Activated CD8-positive, alpha-beta memory T cell treated with anti-CD3 and anti-CD28 coated beads, Interleukin-2, amount 10 ng/mL, durations not matched to agents 7 days and 5 days (primary cell): ENCODE measurements at regions not wholly inside any gene's neighbourhood (a gene's known extent, or its start where the extent isn't known, plus 50 kb on each side); places are given as distances from the start of the nearest gene placed in this dataset.

Source experiments
- ATAC-seq: fragments of 150-1000 bp; cut with Tn5 transposase; one replicate; pipeline ENCODE4 v1.10.0; 2021; ENCODE audit warnings: moderate library complexity
- CTCF ChIA-PET: fragments of 350-600 bp; sonication (Branson Sonifier 250); formaldehyde crosslinking; loops from one replicate; lab custom pipeline; 2021; ENCODE audit warnings: antibody characterized with exemption; lab: Charles Lee
- DNase-seq: peaks from one replicate; pipeline ENCODE4 v3.0.0-alpha.2; 2020
- H3K27ac Mint-ChIP-seq: one replicate; pipeline ENCODE4 v1.8.0; 2021; ENCODE audit warnings: mild to moderate bottlenecking, mixed read lengths
- H3K27me3 Mint-ChIP-seq: one replicate; pipeline ENCODE4 v1.8.0; 2021; ENCODE audit warnings: mixed read lengths
- H3K36me3 Mint-ChIP-seq: one replicate; pipeline ENCODE4 v1.8.0; 2021; ENCODE audit warnings: mild to moderate bottlenecking, mixed read lengths
- H3K4me1 Mint-ChIP-seq: one replicate; pipeline ENCODE4 v1.8.0; 2021; ENCODE audit warnings: mixed read lengths
- H3K4me3 Mint-ChIP-seq: one replicate; pipeline ENCODE4 v1.8.0; 2021; ENCODE audit warnings: mild to moderate bottlenecking, moderate library complexity, mixed read lengths
- H3K9me3 Mint-ChIP-seq: one replicate; pipeline ENCODE4 v1.8.0; 2022; ENCODE audit warnings: low read depth, mixed read lengths

GRCh38 chr18:72206814-72207213 lies 337.3 kb downstream of the CBLN2 start:
- H3K36me3 Mint-ChIP-seq = no peaks in the 10 kb centered on the region
- CTCF ChIA-PET = no interaction called here
- no peak overlapping the region for H3K4me3 Mint-ChIP-seq
- no peak overlapping the region for H3K27ac Mint-ChIP-seq
- DNase-seq (no peak), ATAC-seq (no peak)
- peaks cover 3% of the 10 kb centered on the region for H3K9me3 Mint-ChIP-seq
- no peaks in the 10 kb centered on the region for H3K4me1 Mint-ChIP-seq
- no peaks in the 10 kb centered on the region for H3K27me3 Mint-ChIP-seq

GRCh38 chr18:72201032-72201431 lies 343.1 kb downstream of the CBLN2 start:
- H3K9me3 Mint-ChIP-seq = peaks cover 5% of the 10 kb centered on the region
- CTCF ChIA-PET = no interaction called here
- no peaks in the 10 kb centered on the region for H3K27me3 Mint-ChIP-seq
- peaks cover 1% of the 10 kb centered on the region for H3K36me3 Mint-ChIP-seq
- no peak overlapping the region for H3K4me3 Mint-ChIP-seq
- no peak for DNase-seq
- peaks cover 2% of the 10 kb centered on the region for H3K4me1 Mint-ChIP-seq
- no peak for ATAC-seq
- no peak overlapping the region for H3K27ac Mint-ChIP-seq

GRCh38 chr18:72197591-72197990 lies 346.6 kb downstream of the CBLN2 start:
- peaks cover 1% of the 10 kb centered on the region for H3K36me3 Mint-ChIP-seq
- no peak for ATAC-seq
- no peak overlapping the region for H3K27ac Mint-ChIP-seq
- no peak overlapping the region for H3K4me3 Mint-ChIP-seq
- no peak for DNase-seq
- peaks cover 7% of the 10 kb centered on the region for H3K9me3 Mint-ChIP-seq
- no peaks in the 10 kb centered on the region for H3K27me3 Mint-ChIP-seq
- CTCF ChIA-PET = no interaction called here
- H3K4me1 Mint-ChIP-seq = peaks cover 2% of the 10 kb centered on the region

- H3K4me3 Mint-ChIP-seq = no peak overlapping the region
- H3K27me3 Mint-ChIP-seq = no peaks in the 10 kb centered on the region
- DNase-seq (no peak), ATAC-seq (no peak)
- CTCF ChIA-PET = no interaction called here
- H3K9me3 Mint-ChIP-seq = peaks cover 4% of the 10 kb centered on the region
- H3K27ac Mint-ChIP-seq = no peak overlapping the region
- H3K36me3 Mint-ChIP-seq = no peaks in the 10 kb centered on the region
- no peaks in the 10 kb centered on the region for H3K4me1 Mint-ChIP-seq
These were observed 350.1 kb downstream of the CBLN2 start for GRCh38 chr18:72194072-72194471.

GRCh38 chr18:72187956-72188355 lies 356.2 kb downstream of the CBLN2 start:
- Mint-ChIP-seq H3K27me3 (no peaks in the 10 kb centered on the region), H3K4me1 (no peaks in the 10 kb centered on the region), H3K36me3 (no peaks in the 10 kb centered on the region), H3K4me3 (no peak overlapping the region), H3K27ac (no peak overlapping the region), H3K9me3 (peaks cover 11% of the 10 kb centered on the region)
- DNase-seq (no peak), ATAC-seq (no peak)
- CTCF ChIA-PET = no interaction called here

GRCh38 chr18:72181241-72181764 lies 362.8 kb downstream of the CBLN2 start:
- DNase-seq = no peak
- ATAC-seq = no peak

GRCh38 chr18:72180689-72181088 lies 363.5 kb downstream of the CBLN2 start:
- no peak overlapping the region for H3K4me3 Mint-ChIP-seq
- H3K4me1 Mint-ChIP-seq = peaks cover 6% of the 10 kb centered on the region
- ATAC-seq (no peak), DNase-seq (no peak)
- CTCF ChIA-PET = no interaction called here
- no peaks in the 10 kb centered on the region for H3K36me3 Mint-ChIP-seq
- no peak overlapping the region for H3K27ac Mint-ChIP-seq
- H3K27me3 Mint-ChIP-seq = no peaks in the 10 kb centered on the region
- H3K9me3 Mint-ChIP-seq = peaks cover 14% of the 10 kb centered on the region

More at GRCh38 chr18:72181241-72181764, 362.8 kb downstream of the CBLN2 start:
- Mint-ChIP-seq H3K36me3 (no peaks in the 10 kb centered on the region), H3K9me3 (peaks cover 10% of the 10 kb centered on the region), H3K4me3 (no peak overlapping the region), H3K4me1 (peaks cover 6% of the 10 kb centered on the region), H3K27me3 (no peaks in the 10 kb centered on the region), H3K27ac (no peak overlapping the region)
- CTCF ChIA-PET = no interaction called here

GRCh38 chr18:72174972-72175649 lies 369.0 kb downstream of the CBLN2 start:
- no peak overlapping the region for H3K4me3 Mint-ChIP-seq
- no peaks in the 10 kb centered on the region for H3K4me1 Mint-ChIP-seq
- H3K27me3 Mint-ChIP-seq = no peaks in the 10 kb centered on the region
- no peaks in the 10 kb centered on the region for H3K36me3 Mint-ChIP-seq
- peaks cover 15% of the 10 kb centered on the region for H3K9me3 Mint-ChIP-seq
- ATAC-seq = no peak
- CTCF ChIA-PET = no interaction called here
- H3K27ac Mint-ChIP-seq = no peak overlapping the region
- DNase-seq = no peak

GRCh38 chr18:72171596-72171995 lies 372.5 kb downstream of the CBLN2 start:
- H3K36me3 Mint-ChIP-seq = no peaks in the 10 kb centered on the region
- no peak overlapping the region for H3K4me3 Mint-ChIP-seq
- peaks cover 10% of the 10 kb centered on the region for H3K9me3 Mint-ChIP-seq
- H3K27ac Mint-ChIP-seq = no peak overlapping the region
- no peaks in the 10 kb centered on the region for H3K4me1 Mint-ChIP-seq
- ATAC-seq (no peak), DNase-seq (no peak)
- no peaks in the 10 kb centered on the region for H3K27me3 Mint-ChIP-seq
- CTCF ChIA-PET = no interaction called here

GRCh38 chr18:72161691-72162090 lies 382.5 kb downstream of the CBLN2 start:
- DNase-seq (no peak), ATAC-seq (no peak)
- peaks cover 6% of the 10 kb centered on the region for H3K9me3 Mint-ChIP-seq
- CTCF ChIA-PET = no interaction called here
- H3K27ac Mint-ChIP-seq = no peak overlapping the region
- no peaks in the 10 kb centered on the region for H3K4me1 Mint-ChIP-seq
- H3K36me3 Mint-ChIP-seq = no peaks in the 10 kb centered on the region
- H3K4me3 Mint-ChIP-seq = no peak overlapping the region
- no peaks in the 10 kb centered on the region for H3K27me3 Mint-ChIP-seq

- Mint-ChIP-seq H3K4me1 (no peaks in the 10 kb centered on the region), H3K27me3 (no peaks in the 10 kb centered on the region), H3K4me3 (no peak overlapping the region), H3K9me3 (peaks cover 13% of the 10 kb centered on the region), H3K27ac (no peak overlapping the region), H3K36me3 (no peaks in the 10 kb centered on the region)
- no peak for DNase-seq
- no peak for ATAC-seq
- CTCF ChIA-PET = no interaction called here
These were observed 383.4 kb downstream of the CBLN2 start for GRCh38 chr18:72160510-72161445.

- CTCF ChIA-PET = no interaction called here
- H3K27me3 Mint-ChIP-seq = no peaks in the 10 kb centered on the region
- H3K27ac Mint-ChIP-seq = no peak overlapping the region
- H3K9me3 Mint-ChIP-seq = peaks cover 19% of the 10 kb centered on the region
- no peak overlapping the region for H3K4me3 Mint-ChIP-seq
- no peaks in the 10 kb centered on the region for H3K36me3 Mint-ChIP-seq
- no peaks in the 10 kb centered on the region for H3K4me1 Mint-ChIP-seq
- no peak for DNase-seq
- ATAC-seq = no peak
These were observed 388.8 kb downstream of the CBLN2 start for GRCh38 chr18:72155327-72155726.

GRCh38 chr18:72154926-72155325 lies 389.2 kb downstream of the CBLN2 start:
- Mint-ChIP-seq H3K27me3 (no peaks in the 10 kb centered on the region), H3K4me1 (no peaks in the 10 kb centered on the region), H3K4me3 (no peak overlapping the region), H3K9me3 (peaks cover 19% of the 10 kb centered on the region), H3K36me3 (no peaks in the 10 kb centered on the region), H3K27ac (no peak overlapping the region)
- DNase-seq (no peak), ATAC-seq (no peak)
- CTCF ChIA-PET = no interaction called here

- no peaks in the 10 kb centered on the region for H3K4me1 Mint-ChIP-seq
- ATAC-seq (no peak), DNase-seq (no peak)
- H3K27me3 Mint-ChIP-seq = no peaks in the 10 kb centered on the region
- H3K9me3 Mint-ChIP-seq = peaks cover 19% of the 10 kb centered on the region
- CTCF ChIA-PET = no interaction called here
- no peak overlapping the region for H3K27ac Mint-ChIP-seq
- no peaks in the 10 kb centered on the region for H3K36me3 Mint-ChIP-seq
- no peak overlapping the region for H3K4me3 Mint-ChIP-seq
These were observed 391.2 kb downstream of the CBLN2 start for GRCh38 chr18:72152935-72153334.
